Osteoblast (primary cell): ENCODE measurements at regions not wholly inside any gene's neighbourhood (a gene's known extent, or its start where the extent isn't known, plus 50 kb on each side); places are given as distances from the start of the nearest gene placed in this dataset.

ENCODE experiments used
- DNase-seq: peaks from one replicate; pipeline ENCODE4 v3.0.0; 2011; ENCODE audit warnings: low spot score, mixed read lengths; ENCODE audit not compliant: insufficient read length; ENCODE audit errors: missing footprints
- H2AFZ ChIP-seq: 2 replicates; pipeline ENCODE4 v1.6.0; 2011; ENCODE audit warnings: mild to moderate bottlenecking, low read length
- H3K27ac ChIP-seq: 2 replicates; pipeline ENCODE4 v1.5.1; 2011; ENCODE audit warnings: mild to moderate bottlenecking, low read depth, low read length, moderate library complexity
- H3K27me3 ChIP-seq: 2 replicates; pipeline ENCODE4 v1.6.0; 2012; ENCODE audit warnings: mild to moderate bottlenecking, control low read depth, inconsistent platforms, low read length, moderate library complexity; ENCODE audit not compliant: insufficient read depth
- H3K36me3 ChIP-seq: 2 replicates; pipeline ENCODE4 v1.5.1; 2011; ENCODE audit warnings: mild to moderate bottlenecking, low read length, control low read depth, moderate library complexity; ENCODE audit not compliant: insufficient read depth
- H3K4me1 ChIP-seq: 2 replicates; pipeline ENCODE4 v1.5.1; 2011; ENCODE audit warnings: mild to moderate bottlenecking, low read length, control low read depth, moderate library complexity; ENCODE audit not compliant: insufficient read depth
- H3K4me2 ChIP-seq: 2 replicates; pipeline ENCODE4 v1.6.0; 2011; ENCODE audit warnings: mild to moderate bottlenecking, low read length; ENCODE audit not compliant: insufficient read depth
- H3K4me3 ChIP-seq: fragments of 200-600 bp; sonication (generic); 3 replicates; pipeline ENCODE4 v1.5.1; 2012; ENCODE audit warnings: mild to moderate bottlenecking, low read length, inconsistent platforms; ENCODE audit not compliant: insufficient read depth
- H3K79me2 ChIP-seq: 2 replicates; pipeline ENCODE4 v1.6.0; 2012; ENCODE audit warnings: mild to moderate bottlenecking, low read length, control low read depth, inconsistent platforms; ENCODE audit not compliant: insufficient read depth
- H3K9me3 ChIP-seq: 2 replicates; pipeline ENCODE4 v1.5.1; 2011; ENCODE audit warnings: low read depth, low read length, control low read depth
- H4K20me1 ChIP-seq: 2 replicates; pipeline ENCODE4 v1.6.0; 2012; ENCODE audit warnings: mild to moderate bottlenecking, low read length, control low read depth; ENCODE audit not compliant: insufficient read depth
- CTCF ChIP-seq: IDR thresholded peaks from 2 replicates; pipeline ENCODE4 v1.5.1; 2011; ENCODE audit warnings: mild to moderate bottlenecking, low read depth, low read length, moderate library complexity; ENCODE audit errors: extremely low read depth

GRCh38 chr1:102655034-102655433, 453.3 kb downstream of the COL11A1 start:
- H3K4me2 ChIP-seq = peak overlapping the region; percentile 50

GRCh38 chr1:102640872-102641271, 467.4 kb downstream of the COL11A1 start:
- DNase-seq = no peak
- H3K4me1 ChIP-seq = no peaks in the 10 kb centered on the region
- TF ChIP-seq CTCF = no peak
- no peak overlapping the region for H3K4me3 ChIP-seq
- H3K79me2 ChIP-seq = no peaks in the 10 kb centered on the region
- no peaks in the 10 kb centered on the region for H3K27me3 ChIP-seq
- no peak overlapping the region for H3K27ac ChIP-seq
- no peaks in the 10 kb centered on the region for H3K9me3 ChIP-seq
- H2AFZ ChIP-seq = no peak overlapping the region
- H3K36me3 ChIP-seq = no peaks in the 10 kb centered on the region
- no peak overlapping the region for H3K4me2 ChIP-seq
- H4K20me1 ChIP-seq = no peaks in the 10 kb centered on the region

More at GRCh38 chr1:102655034-102655433, 453.3 kb downstream of the COL11A1 start:
- H2AFZ ChIP-seq = no peak overlapping the region
- H3K9me3 ChIP-seq = no peaks in the 10 kb centered on the region
- TF ChIP-seq CTCF = no peak
- no peaks in the 10 kb centered on the region for H3K36me3 ChIP-seq
- H3K4me1 ChIP-seq = no peaks in the 10 kb centered on the region
- H3K79me2 ChIP-seq = no peaks in the 10 kb centered on the region
- H3K27me3 ChIP-seq = no peaks in the 10 kb centered on the region
- no peak for DNase-seq
- no peaks in the 10 kb centered on the region for H4K20me1 ChIP-seq
- no peak overlapping the region for H3K4me3 ChIP-seq
- H3K27ac ChIP-seq = no peak overlapping the region

GRCh38 chr1:102640312-102640711, 468.0 kb downstream of the COL11A1 start:
- no peak for TF ChIP-seq CTCF
- H2AFZ ChIP-seq = no peak overlapping the region
- no peaks in the 10 kb centered on the region for H3K9me3 ChIP-seq
- H3K36me3 ChIP-seq = no peaks in the 10 kb centered on the region
- H4K20me1 ChIP-seq = no peaks in the 10 kb centered on the region
- H3K4me1 ChIP-seq = no peaks in the 10 kb centered on the region
- no peak for DNase-seq
- H3K27ac ChIP-seq = no peak overlapping the region
- no peaks in the 10 kb centered on the region for H3K27me3 ChIP-seq
- H3K4me3 ChIP-seq = no peak overlapping the region
- no peaks in the 10 kb centered on the region for H3K79me2 ChIP-seq
- H3K4me2 ChIP-seq = no peak overlapping the region

GRCh38 chr1:102631691-102632090, 476.6 kb downstream of the COL11A1 start:
- Histone ChIP-seq H2AFZ (no peak overlapping the region), H3K27ac (no peak overlapping the region), H4K20me1 (no peaks in the 10 kb centered on the region), H3K4me2 (no peak overlapping the region), H3K27me3 (no peaks in the 10 kb centered on the region), H3K4me1 (no peaks in the 10 kb centered on the region), H3K36me3 (no peaks in the 10 kb centered on the region), H3K4me3 (no peak overlapping the region), H3K79me2 (no peaks in the 10 kb centered on the region), H3K9me3 (no peaks in the 10 kb centered on the region)
- TF ChIP-seq CTCF = no peak
- no peak for DNase-seq
